DOHH2 (cell line): ENCODE measurements at regions not wholly inside any gene's neighbourhood (a gene's known extent, or its start where the extent isn't known, plus 50 kb on each side); places are given as distances from the start of the nearest gene placed in this dataset.

ENCODE experiments used
- CTCF ChIP-seq: fragments of 200-600 bp; sonication (generic); IDR thresholded peaks from one replicate; pipeline ENCODE4 v1.5.1; 2014; ENCODE audit warnings: antibody characterized with exemption, mild to moderate bottlenecking, low read depth, low read length; ENCODE audit not compliant: poor library complexity, severe bottlenecking
- EZH2phosphoT487 ChIP-seq: fragments of 200-600 bp; sonication (generic); IDR thresholded peaks from 2 replicates; pipeline ENCODE4 v1.6.1; 2017; ENCODE audit warnings: borderline replicate concordance, mild to moderate bottlenecking, antibody characterized with exemption, low read length, moderate library complexity, mixed read lengths

GRCh38 chr17:21537302-21537701 is 155.0 kb upstream of the KCNJ18 start:
- TF ChIP-seq CTCF (no peak), EZH2phosphoT487 (no peak)
